ENCODE measurements at regions not wholly inside any gene's neighbourhood (a gene's known extent, or its start where the extent isn't known, plus 50 kb on each side); places are given as distances from the start of the nearest gene placed in this dataset.

GRCh38 chr18:22069916-22070315 is 99.5 kb upstream of the GATA6 start:
- Histone ChIP-seq H2AFZ (ENCODE audit: low read length) (no peak overlapping the region), H3K79me2 (ENCODE audit: insufficient read depth, low read length) (no peaks in the 10 kb centered on the region), H3K27ac (ENCODE audit: extremely low read length, insufficient read depth, low read length) (no peak overlapping the region), H3K9me3 (ENCODE audit: low read length) (no peaks in the 10 kb centered on the region), H4K20me1 (ENCODE audit: insufficient read depth, low read length) (no peaks in the 10 kb centered on the region), H3K4me2 (ENCODE audit: low read depth, low read length) (peak overlapping the region; percentile 53), H3K27me3 (ENCODE audit: control insufficient read depth in 1 of 2, insufficient read depth in 2 of 2, low read length in 2 of 2) (no peaks in the 10 kb centered on the region), H3K4me3 (replicated peaks in 1 of 3; ENCODE audit: insufficient read depth in 1 of 3, low read depth in 2 of 3, low read length in 3 of 3) (no peak overlapping the region), H3K4me1 (ENCODE audit: insufficient read depth, low read length) (peaks cover 33% of the 10 kb centered on the region), H3K9ac (ENCODE audit: insufficient read depth, low read depth, low read length) (no peak overlapping the region), H3K36me3 (replicated peaks in 1 of 2; ENCODE audit: control insufficient read depth in 1 of 2, insufficient read depth in 2 of 2, low read length in 2 of 2) (no peaks in the 10 kb centered on the region)
- no peak for FAIRE-seq
- ATAC-seq, result peak; percentile 87
- CTCF ChIA-PET (ENCODE audit: low intra/inter-chr PET ratio, low total read pairs), result no interaction called here
- intact Hi-C loops (cut with micrococcal nuclease; ENCODE audit: unreplicated experiment) (no loop called here), in situ Hi-C loops (cut with HindIII; ENCODE audit: extremely low pct_ligation_motif_present, low pct_unique_long_range_greater_than_20kb) (no loop called here)
- peak; percentile 87 for DNase-seq (ENCODE audit: low spot score)
- POLR2A ChIA-PET, result interaction anchor here (0.7 to 1.0 kb wide), 2 partner anchors 14 to 68 kb away, joined by 3 read pairs; no protein-coding TSS in a partner anchor
- 20% methylated on average over 1 of the region's 8 CpGs for WGBS (ENCODE audit: low lambda C conversion rate)
- BruUV-seq (replicated peaks), result no TSS peak
- TF ChIP-seq ZNF781 (CRISPR knock-in tag; IDR thresholded peaks at IDR 0.05; ENCODE audit: borderline replicate concordance, not compliant biosample characterization) (no peak), GATA4 (IDR thresholded peaks at IDR 0.05; ENCODE audit: borderline replicate concordance, low read depth) (no peak), ZNF180 (CRISPR knock-in tag; IDR thresholded peaks at IDR 0.05; ENCODE audit: borderline replicate concordance, low read depth) (no peak), SKI (IDR thresholded peaks at IDR 0.05; ENCODE audit: partially characterized antibody) (no peak), FOXA1 (IDR thresholded peaks at IDR 0.05) (no peak), FOXA1 (CRISPR knock-in tag; IDR thresholded peaks at IDR 0.05) (peak; percentile 81), NFIC (IDR thresholded peaks at IDR 0.05; ENCODE audit: low read length) (no peak), ZKSCAN1 (IDR thresholded peaks at IDR 0.05; ENCODE audit: low read length) (no peak), ZNF878 (CRISPR knock-in tag; IDR thresholded peaks at IDR 0.05) (no peak), KLF16 (CRISPR knock-in tag; IDR thresholded peaks at IDR 0.05) (no peak), NFE2 (CRISPR knock-in tag; IDR thresholded peaks at IDR 0.05) (no peak), CEBPB (IDR thresholded peaks at IDR 0.05; ENCODE audit: borderline replicate concordance, low read depth, low read length) (no peak), SOX6 (IDR thresholded peaks at IDR 0.05) (no peak), SOX6 (CRISPR knock-in tag; IDR thresholded peaks at IDR 0.05) (peak; percentile 70), DZIP1 (CRISPR knock-in tag; IDR thresholded peaks at IDR 0.05) (no peak), ZFP1 (CRISPR knock-in tag; IDR thresholded peaks at IDR 0.05) (no peak), ZNF274 (CRISPR knock-in tag; IDR thresholded peaks at IDR 0.05) (no peak), KAT8 (CRISPR knock-in tag; IDR thresholded peaks at IDR 0.05) (no peak)
- TF ChIP-seq, protein P1, sequence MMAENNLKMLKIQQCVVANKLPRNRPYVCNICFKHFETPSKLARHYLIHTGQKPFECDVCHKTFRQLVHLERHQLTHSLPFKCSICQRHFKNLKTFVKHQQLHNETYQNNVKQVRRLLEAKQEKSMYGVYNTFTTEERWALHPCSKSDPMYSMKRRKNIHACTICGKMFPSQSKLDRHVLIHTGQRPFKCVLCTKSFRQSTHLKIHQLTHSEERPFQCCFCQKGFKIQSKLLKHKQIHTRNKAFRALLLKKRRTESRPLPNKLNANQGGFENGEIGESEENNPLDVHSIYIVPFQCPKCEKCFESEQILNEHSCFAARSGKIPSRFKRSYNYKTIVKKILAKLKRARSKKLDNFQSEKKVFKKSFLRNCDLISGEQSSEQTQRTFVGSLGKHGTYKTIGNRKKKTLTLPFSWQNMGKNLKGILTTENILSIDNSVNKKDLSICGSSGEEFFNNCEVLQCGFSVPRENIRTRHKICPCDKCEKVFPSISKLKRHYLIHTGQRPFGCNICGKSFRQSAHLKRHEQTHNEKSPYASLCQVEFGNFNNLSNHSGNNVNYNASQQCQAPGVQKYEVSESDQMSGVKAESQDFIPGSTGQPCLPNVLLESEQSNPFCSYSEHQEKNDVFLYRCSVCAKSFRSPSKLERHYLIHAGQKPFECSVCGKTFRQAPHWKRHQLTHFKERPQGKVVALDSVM (CRISPR knock-in tag; IDR thresholded peaks at IDR 0.05), result no peak
- TF ChIP-seq, protein P2, sequence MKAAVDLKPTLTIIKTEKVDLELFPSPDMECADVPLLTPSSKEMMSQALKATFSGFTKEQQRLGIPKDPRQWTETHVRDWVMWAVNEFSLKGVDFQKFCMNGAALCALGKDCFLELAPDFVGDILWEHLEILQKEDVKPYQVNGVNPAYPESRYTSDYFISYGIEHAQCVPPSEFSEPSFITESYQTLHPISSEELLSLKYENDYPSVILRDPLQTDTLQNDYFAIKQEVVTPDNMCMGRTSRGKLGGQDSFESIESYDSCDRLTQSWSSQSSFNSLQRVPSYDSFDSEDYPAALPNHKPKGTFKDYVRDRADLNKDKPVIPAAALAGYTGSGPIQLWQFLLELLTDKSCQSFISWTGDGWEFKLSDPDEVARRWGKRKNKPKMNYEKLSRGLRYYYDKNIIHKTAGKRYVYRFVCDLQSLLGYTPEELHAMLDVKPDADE (CRISPR knock-in tag; IDR thresholded peaks at IDR 0.05), result no peak
